HG02852 (cell line): ENCODE measurements at regions not wholly inside any gene's neighbourhood (a gene's known extent, or its start where the extent isn't known, plus 50 kb on each side); places are given as distances from the start of the nearest gene placed in this dataset.

Experiments used
- ATAC-seq: cut with Tn5 transposase; IDR thresholded peaks from one replicate; pipeline ENCODE4 v1.9.1; 2021; ENCODE audit warnings: mild to moderate bottlenecking, moderate library complexity; ENCODE audit not compliant: unreplicated experiment

GRCh38 chr2:104388296-104388695, 465.6 kb upstream of the POU3F3 start:
- ATAC-seq, result no peak

GRCh38 chr2:104402825-104403224, 451.1 kb upstream of the POU3F3 start:
- peak; percentile 57 for ATAC-seq

GRCh38 chr2:104404526-104404925, 449.4 kb upstream of the POU3F3 start:
- ATAC-seq, result no peak

GRCh38 chr2:104405623-104406022, 448.3 kb upstream of the POU3F3 start:
- no peak for ATAC-seq

GRCh38 chr2:104406261-104406726, 447.6 kb upstream of the POU3F3 start:
- ATAC-seq, result no peak

GRCh38 chr2:104407641-104408040, 446.3 kb upstream of the POU3F3 start:
- ATAC-seq, result no peak

- no peak for ATAC-seq
Measured at GRCh38 chr2:104408266-104408665, 445.6 kb upstream of the POU3F3 start.

GRCh38 chr2:104410136-104410535, 443.8 kb upstream of the POU3F3 start:
- ATAC-seq, result no peak

- peak; percentile 57 for ATAC-seq
Measured at GRCh38 chr2:104412384-104412783, 441.5 kb upstream of the POU3F3 start.

- ATAC-seq, result no peak
Measured at GRCh38 chr2:104413890-104414289, 440.0 kb upstream of the POU3F3 start.

- no peak for ATAC-seq
Measured at GRCh38 chr2:104415284-104415683, 438.6 kb upstream of the POU3F3 start.

GRCh38 chr2:104416339-104417000, 437.4 kb upstream of the POU3F3 start:
- no peak for ATAC-seq

- no peak for ATAC-seq
Measured at GRCh38 chr2:104420420-104420819, 433.5 kb upstream of the POU3F3 start.

GRCh38 chr2:104420953-104421352, 433.0 kb upstream of the POU3F3 start:
- no peak for ATAC-seq

- no peak for ATAC-seq
Measured at GRCh38 chr2:104425850-104426595, 427.9 kb upstream of the POU3F3 start.

- ATAC-seq, result no peak
Measured at GRCh38 chr2:104428155-104428554, 425.8 kb upstream of the POU3F3 start.

GRCh38 chr2:104429639-104430358, 424.1 kb upstream of the POU3F3 start:
- no peak for ATAC-seq

- no peak for ATAC-seq
Measured at GRCh38 chr2:104430359-104430740, 423.6 kb upstream of the POU3F3 start.

GRCh38 chr2:104430852-104431251, 423.1 kb upstream of the POU3F3 start:
- no peak for ATAC-seq

- no peak for ATAC-seq
Measured at GRCh38 chr2:104431701-104432121, 422.2 kb upstream of the POU3F3 start.

- ATAC-seq, result no peak
Measured at GRCh38 chr2:104432401-104432800, 421.5 kb upstream of the POU3F3 start.

- no peak for ATAC-seq
Measured at GRCh38 chr2:104432991-104433390, 420.9 kb upstream of the POU3F3 start.
